Lower leg skin (tissue), 3 donors: ENCODE measurements at regions not wholly inside any gene's neighbourhood (a gene's known extent, or its start where the extent isn't known, plus 50 kb on each side); places are given as distances from the start of the nearest gene placed in this dataset.

Experiments used
- POLR2A ChIP-seq, 2 donors: fragments of 450-650 bp; IDR thresholded peaks; one replicate each; pipeline ENCODE4 v1.6.1; 2016 to 2017; ENCODE audit warnings: antibody characterized with exemption in 2 of 2, mild to moderate bottlenecking in 1 of 2, moderate library complexity in 1 of 2
- TF ChIP-seq, protein P1 (sequence below), 3 donors: fragments of 450-650 bp; IDR thresholded peaks; one replicate each; pipeline ENCODE4 v1.5.1; 2016; ENCODE audit warnings: antibody characterized with exemption in 3 of 3, mild to moderate bottlenecking in 3 of 3, moderate library complexity in 2 of 3

DNA sequence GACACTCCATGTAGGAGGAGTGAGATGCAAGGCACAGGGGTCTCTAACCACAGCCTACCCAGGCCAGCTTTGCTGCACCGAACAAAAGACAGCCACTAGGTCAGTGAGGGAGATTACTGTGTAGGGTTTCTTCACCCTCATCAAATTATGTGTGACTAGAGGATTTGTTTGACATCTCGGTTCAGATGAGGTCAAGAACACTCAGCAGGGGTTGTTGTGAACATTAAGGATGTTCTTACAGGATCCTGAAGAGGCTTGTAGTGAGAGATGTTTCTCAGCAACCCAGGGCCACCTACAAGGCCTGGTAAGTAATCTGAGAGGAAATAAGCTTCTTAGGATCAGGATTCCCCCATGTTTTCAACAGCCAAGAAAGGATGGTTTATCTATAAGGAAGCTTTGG, 202.1 kb downstream of the NXPE2 start:
- TF ChIP-seq, protein P1, sequence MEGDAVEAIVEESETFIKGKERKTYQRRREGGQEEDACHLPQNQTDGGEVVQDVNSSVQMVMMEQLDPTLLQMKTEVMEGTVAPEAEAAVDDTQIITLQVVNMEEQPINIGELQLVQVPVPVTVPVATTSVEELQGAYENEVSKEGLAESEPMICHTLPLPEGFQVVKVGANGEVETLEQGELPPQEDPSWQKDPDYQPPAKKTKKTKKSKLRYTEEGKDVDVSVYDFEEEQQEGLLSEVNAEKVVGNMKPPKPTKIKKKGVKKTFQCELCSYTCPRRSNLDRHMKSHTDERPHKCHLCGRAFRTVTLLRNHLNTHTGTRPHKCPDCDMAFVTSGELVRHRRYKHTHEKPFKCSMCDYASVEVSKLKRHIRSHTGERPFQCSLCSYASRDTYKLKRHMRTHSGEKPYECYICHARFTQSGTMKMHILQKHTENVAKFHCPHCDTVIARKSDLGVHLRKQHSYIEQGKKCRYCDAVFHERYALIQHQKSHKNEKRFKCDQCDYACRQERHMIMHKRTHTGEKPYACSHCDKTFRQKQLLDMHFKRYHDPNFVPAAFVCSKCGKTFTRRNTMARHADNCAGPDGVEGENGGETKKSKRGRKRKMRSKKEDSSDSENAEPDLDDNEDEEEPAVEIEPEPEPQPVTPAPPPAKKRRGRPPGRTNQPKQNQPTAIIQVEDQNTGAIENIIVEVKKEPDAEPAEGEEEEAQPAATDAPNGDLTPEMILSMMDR (IDR thresholded peaks at IDR 0.05), result no peak
- TF ChIP-seq POLR2A (IDR thresholded peaks at IDR 0.05), result no peak
